HCT116 (cell line): ENCODE measurements at regions not wholly inside any gene's neighbourhood (a gene's known extent, or its start where the extent isn't known, plus 50 kb on each side); places are given as distances from the start of the nearest gene placed in this dataset.

ENCODE experiments used
- ATAC-seq: fragments of 200-7000 bp; cut with Tn5 transposase; 2 replicates; pipeline ENCODE4 v1.9.1; 2020; ENCODE audit warnings: mild to moderate bottlenecking, moderate library complexity
- BruUV-seq: library from RNA; stranded (reverse); fragments of 400-500 nt; replicated peaks from 2 replicates; lab custom pipeline; 2021; lab: Mats Ljungman, UMichigan
- CTCF ChIA-PET: fragments of 300-600 bp; sonication (Branson Sonifier 250); formaldehyde crosslinking; loops from one replicate; lab custom pipeline; 2021; ENCODE audit warnings: antibody characterized with exemption; lab: Charles Lee
- POLR2A ChIA-PET: fragments of 300-600, 350-600 bp; sonication (Branson Sonifier 250); formaldehyde crosslinking; loops from one replicate; lab custom pipeline; 2021; ENCODE audit warnings: antibody characterized with exemption; lab: Charles Lee
- RAD21 ChIA-PET, 2 experiments: fragments of 300-600 bp; sonication (Branson Sonifier 250); formaldehyde crosslinking; loops; one replicate each; lab custom pipeline; 2023; ENCODE audit warnings: low total read pairs in 2 of 2; ENCODE audit not compliant: uncharacterized antibody in 2 of 2, unreplicated experiment in 2 of 2, low non-redundant PET in 1 of 2; lab: Charles Lee
- DNase-seq: peaks from one replicate; pipeline ENCODE4 v3.0.0-alpha.2; 2010; ENCODE audit warnings: low read depth, low spot score
- H2AFZ ChIP-seq: fragments of 200-600 bp; shearing (Covaris generic), sonication (generic); 2 replicates; pipeline ENCODE4 v1.6.1; 2017; ENCODE audit warnings: low read depth, mixed run types, mixed read lengths, antibody characterized with exemption, low read length; ENCODE audit not compliant: poor library complexity, severe bottlenecking
- H3K27ac ChIP-seq: 2 replicates; pipeline ENCODE4 v1.5.1; 2012; ENCODE audit warnings: low read depth, low read length
- H3K27me3 ChIP-seq: fragments of 200-600 bp; sonication (generic); 2 replicates; pipeline ENCODE4 v1.6.1; 2016; ENCODE audit warnings: mixed run types, low read length, mixed read lengths; ENCODE audit not compliant: insufficient read depth
- H3K36me3 ChIP-seq, 2 experiments: fragments of 200-500 bp in 1 of 2; fragments of 200-600 bp in 1 of 2; sonication (Bioruptor generic) in 1 of 2; sonication (generic) in 1 of 2; 2 replicates each; pipeline versions ENCODE4 v1.5.1 to v1.6.1; 2014 to 2016; ENCODE audit warnings: low read length in 2 of 2, inconsistent platforms in 1 of 2, mixed read lengths in 1 of 2, mixed run types in 1 of 2; ENCODE audit not compliant: insufficient read depth in 2 of 2, control insufficient read depth in 1 of 2
- H3K4me1 ChIP-seq, 2 experiments: fragments of 200-600 bp in 1 of 2; sonication (generic) in 1 of 2; 2 replicates each; pipeline versions ENCODE4 v1.5.1 to v1.6.1; 2012 to 2017; ENCODE audit warnings: low read length in 2 of 2, inconsistent platforms in 1 of 2, mild to moderate bottlenecking in 1 of 2, mixed read lengths in 1 of 2, mixed run types in 1 of 2, moderate library complexity in 1 of 2; ENCODE audit not compliant: insufficient read depth in 2 of 2, control insufficient read depth in 1 of 2
- H3K4me2 ChIP-seq: fragments of 200-600 bp; sonication (generic); 2 replicates; pipeline ENCODE4 v1.6.1; 2017; ENCODE audit warnings: mixed run types, low read length, mixed read lengths
- H3K4me3 ChIP-seq, 2 experiments: fragments of 200-600 bp in 1 of 2; sonication (generic) in 1 of 2; replicated peaks in 1 of 2; 2 replicates each; pipeline ENCODE4 v1.5.1; 2011 to 2016; ENCODE audit warnings: low read length in 2 of 2, control low read depth in 1 of 2, low read depth in 1 of 2, mild to moderate bottlenecking in 1 of 2, mixed read lengths in 1 of 2, mixed run types in 1 of 2
- H3K79me2 ChIP-seq: fragments of 200-600 bp; sonication (generic); 2 replicates; pipeline ENCODE4 v1.6.1; 2017; ENCODE audit warnings: mild to moderate bottlenecking, mixed run types, low read length, moderate library complexity, mixed read lengths; ENCODE audit not compliant: insufficient read depth
- H3K9ac ChIP-seq: fragments of 200-600 bp; sonication (generic); 2 replicates; pipeline ENCODE4 v1.6.1; 2016; ENCODE audit warnings: low read length, mixed read lengths
- H3K9me2 ChIP-seq: fragments of 200-600 bp; sonication (generic), shearing (Covaris generic); 2 replicates; pipeline ENCODE4 v1.6.1; 2017; ENCODE audit warnings: mixed run types, mild to moderate bottlenecking, moderate library complexity; ENCODE audit not compliant: insufficient read depth
- H3K9me3 ChIP-seq, 2 experiments: fragments of 200-500 bp in 1 of 2; fragments of 200-600 bp in 1 of 2; sonication (Bioruptor generic) in 1 of 2; sonication (generic) in 1 of 2; 2 replicates each; pipeline ENCODE4 v1.6.1; 2014 to 2017; ENCODE audit warnings: low read length in 2 of 2, mixed read lengths in 2 of 2, inconsistent platforms in 1 of 2, low read depth in 1 of 2, mild to moderate bottlenecking in 1 of 2, mixed run types in 1 of 2, moderate library complexity in 1 of 2; ENCODE audit not compliant: control insufficient read depth in 1 of 2, insufficient read depth in 1 of 2
- H4K20me1 ChIP-seq: fragments of 200-600 bp; sonication (generic), shearing (Covaris generic); 2 replicates; pipeline ENCODE4 v1.6.1; 2017; ENCODE audit warnings: mixed run types, mild to moderate bottlenecking, moderate library complexity; ENCODE audit not compliant: insufficient read depth
- CBX3 ChIP-seq: IDR thresholded peaks from 2 replicates; pipeline ENCODE4 v1.6.1; 2012; ENCODE audit warnings: low read depth
- CEBPB ChIP-seq: IDR thresholded peaks from 2 replicates; pipeline ENCODE4 v1.6.1; 2012; ENCODE audit warnings: low read depth
- JUND ChIP-seq: IDR thresholded peaks from 2 replicates; pipeline ENCODE4 v1.6.1; 2012
- MAX ChIP-seq: IDR thresholded peaks from 2 replicates; pipeline ENCODE4 v1.6.1; 2012
- POLR2A ChIP-seq: IDR thresholded peaks from 2 replicates; pipeline ENCODE4 v1.7.0; 2011; ENCODE audit warnings: borderline replicate concordance; ENCODE audit not compliant: insufficient read depth, insufficient read length; ENCODE audit errors: extremely low read depth
- POLR2AphosphoS5 ChIP-seq: IDR thresholded peaks from 2 replicates; pipeline ENCODE4 v1.6.1; 2011; ENCODE audit warnings: mild to moderate bottlenecking, low read depth, low read length, moderate library complexity
- SP1 ChIP-seq: IDR thresholded peaks from 2 replicates; pipeline ENCODE4 v1.6.1; 2012; ENCODE audit warnings: low read depth
- SRF ChIP-seq: IDR thresholded peaks from 2 replicates; pipeline ENCODE4 v1.6.1; 2012; ENCODE audit warnings: low read depth
- ZBTB33 ChIP-seq: IDR thresholded peaks from 2 replicates; pipeline ENCODE4 v1.6.1; 2011; ENCODE audit warnings: mild to moderate bottlenecking, low read length, moderate library complexity; ENCODE audit not compliant: insufficient replicate concordance; ENCODE audit errors: extremely low read depth
- intact Hi-C: fragments of 100-400 bp; cut with micrococcal nuclease; formaldehyde crosslinking; loops from 2 replicates; pipeline ENCODE4 v1.10.0; 2022
- TF ChIP-seq, protein P1 (sequence below): IDR thresholded peaks from 2 replicates; pipeline ENCODE4 v1.6.1; 2012

- intact Hi-C loops: no loop called here
- ChIA-PET RAD21 (no interaction called here), CTCF (no interaction called here), POLR2A (no interaction called here)
- Histone ChIP-seq H3K4me3 (no peak overlapping the region), H3K9me3 (no peaks in the 10 kb centered on the region), H3K9ac (no peak overlapping the region), H3K36me3 (no peaks in the 10 kb centered on the region), H3K27ac (no peak overlapping the region), H3K4me2 (no peak overlapping the region), H3K4me1 (no peaks in the 10 kb centered on the region), H4K20me1 (no peaks in the 10 kb centered on the region), H3K79me2 (no peaks in the 10 kb centered on the region), H2AFZ (no peak overlapping the region), H3K9me2 (no peaks in the 10 kb centered on the region), H3K27me3 (no peaks in the 10 kb centered on the region)
- DNase-seq (no peak), ATAC-seq (no peak)
- no TSS peak for BruUV-seq
- TF ChIP-seq CBX3 (no peak), CEBPB (no peak), ZBTB33 (no peak), POLR2AphosphoS5 (no peak), SRF (no peak), JUND (no peak), MAX (no peak), SP1 (no peak), POLR2A (no peak)
- TF ChIP-seq, protein P1, sequence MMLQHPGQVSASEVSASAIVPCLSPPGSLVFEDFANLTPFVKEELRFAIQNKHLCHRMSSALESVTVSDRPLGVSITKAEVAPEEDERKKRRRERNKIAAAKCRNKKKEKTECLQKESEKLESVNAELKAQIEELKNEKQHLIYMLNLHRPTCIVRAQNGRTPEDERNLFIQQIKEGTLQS: no peak
These were observed 324.7 kb upstream of the GRAMD2B start for GRCh38 chr5:126098330-126099017.
